ENCODE measurements at regions not wholly inside any gene's neighbourhood (a gene's known extent, or its start where the extent isn't known, plus 50 kb on each side); places are given as distances from the start of the nearest gene placed in this dataset.
A peak's percentile ranks its signal among the peaks of the same experiment; 100 is the strongest.

- Histone ChIP-seq H3K4ac (ENCODE audit: low read depth, low read length) (no peak overlapping the region), H4K20me1 (ENCODE audit: insufficient read depth, low read length) (no peaks in the 10 kb centered on the region), H3K14ac (replicated peaks; ENCODE audit: low read depth, low read length) (no peak overlapping the region), H3K4me2 (ENCODE audit: low read depth, low read length) (no peak overlapping the region), H3K4me3 (ENCODE audit: insufficient read depth, low read depth, low read length) (no peak overlapping the region), H4K91ac (ENCODE audit: insufficient read depth, low read depth, low read length) (no peak overlapping the region), H2BK5ac (ENCODE audit: low read depth, low read length, poor library complexity, severe bottlenecking) (no peak overlapping the region), H3K56ac (ENCODE audit: extremely low read depth, insufficient read depth, low read length) (no peak overlapping the region), H4K5ac (ENCODE audit: low read depth, low read length) (no peak overlapping the region), H3K9me1 (ENCODE audit: insufficient read depth, low read length) (no peaks in the 10 kb centered on the region), H3K9me3 (ENCODE audit: control insufficient read depth, insufficient read depth, low read length) (no peaks in the 10 kb centered on the region), H2AK9ac (replicated peaks; ENCODE audit: low read depth, low read length, poor library complexity) (no peak overlapping the region), H3K27me3 (ENCODE audit: control insufficient read depth, insufficient read depth, low read length) (no peaks in the 10 kb centered on the region), H3K4me1 (ENCODE audit: control insufficient read depth, insufficient read depth, low read length) (no peaks in the 10 kb centered on the region), H4K8ac (ENCODE audit: low read depth in 2 of 2, low read length in 2 of 2) (no peak overlapping the region), H3K23ac (ENCODE audit: low read depth, low read length) (no peak overlapping the region), H3K9ac (ENCODE audit: low read depth, low read length) (no peak overlapping the region), H2BK20ac (ENCODE audit: low read depth, low read length) (no peak overlapping the region), H2AK5ac (ENCODE audit: low read depth, low read length) (no peak overlapping the region), H3K36me3 (ENCODE audit: control insufficient read depth, insufficient read depth, low read length) (no peaks in the 10 kb centered on the region), H2BK120ac (ENCODE audit: low read depth, low read length) (no peak overlapping the region), H3K18ac (ENCODE audit: low read depth, low read length) (no peak overlapping the region), H3K79me1 (ENCODE audit: low read depth in 1 of 2, low read length in 2 of 2) (no peaks in the 10 kb centered on the region), H2AFZ (replicated peaks; ENCODE audit: low read length, poor library complexity) (no peak overlapping the region), H3K27ac (ENCODE audit: insufficient read depth, low read length) (no peak overlapping the region), H2BK15ac (ENCODE audit: low read depth, low read length) (no peak overlapping the region)
- ChIA-PET POLR2A (ENCODE audit: unreplicated experiment) (no interaction called here), CTCF (no interaction called here)
- intact Hi-C loops (cut with micrococcal nuclease): no loop called here
- dilution Hi-C loops (cut with HindIII; ENCODE audit: low sequenced_read_pairs, unreplicated experiment): no loop called here
- no CpG with 5 or more reads among the region's 2 CpGs for whole genome bisulfite sequencing, 2 experiments (ENCODE audit: extremely low coverage in 2 of 2, insufficient read length in 1 of 2)
- in situ Hi-C loops (cut with MboI; ENCODE audit: low sequenced_read_pairs): no loop called here
- no peak for TF ChIP-seq CTCF (conservative IDR thresholded peaks at IDR 0.05; ENCODE audit: low read depth, low read length)
- no peak for TF ChIP-seq CEBPB (IDR thresholded peaks at IDR 0.05; ENCODE audit: low read depth, low read length)
- no peak for TF ChIP-seq RAD21 (IDR thresholded peaks at IDR 0.05; ENCODE audit: low read length)
- no peak for TF ChIP-seq MAFK (IDR thresholded peaks at IDR 0.05; ENCODE audit: low read depth, low read length)
- ATAC-seq (ENCODE audit: low read depth) (no peak), DNase-seq (peak; percentile 25)
- BruUV-seq (replicated peaks): no TSS peak
Measured at GRCh38 chr3:147090461-147090860, 315.9 kb downstream of the ZIC4 start.
